Stimulated activated memory B cell treated with anti-CD40 and anti-IgM and Interleukin-4, amounts not matched to agents 10 μg/mL and 1 μg/mL and 100 μg/mL, for 72 hours (primary cell): ENCODE measurements at regions not wholly inside any gene's neighbourhood (a gene's known extent, or its start where the extent isn't known, plus 50 kb on each side); places are given as distances from the start of the nearest gene placed in this dataset.
"Not testable (repeated sequence)": the region's sequence is repeated elsewhere in the genome, so short reads cannot be mapped to it uniquely, and the experiment has no call there.

Source experiments
- ATAC-seq: fragments of 150-1000 bp; cut with Tn5 transposase; 2 replicates; pipeline ENCODE4 v1.10.0; 2021
- H3K27ac Mint-ChIP-seq: one replicate; pipeline ENCODE4 v1.8.0; 2022; ENCODE audit warnings: mild to moderate bottlenecking, mixed read lengths
- H3K27me3 Mint-ChIP-seq: one replicate; pipeline ENCODE4 v1.8.0; 2022; ENCODE audit warnings: mixed read lengths
- H3K36me3 Mint-ChIP-seq: one replicate; pipeline ENCODE4 v1.8.0; 2022; ENCODE audit warnings: mixed read lengths
- H3K4me1 Mint-ChIP-seq: one replicate; pipeline ENCODE4 v1.8.0; 2022; ENCODE audit warnings: mixed read lengths
- H3K4me3 Mint-ChIP-seq: one replicate; pipeline ENCODE4 v1.8.0; 2022; ENCODE audit warnings: mild to moderate bottlenecking, moderate library complexity, mixed read lengths
- H3K9me3 Mint-ChIP-seq: one replicate; pipeline ENCODE4 v1.8.0; 2022; ENCODE audit warnings: mixed read lengths

DNA sequence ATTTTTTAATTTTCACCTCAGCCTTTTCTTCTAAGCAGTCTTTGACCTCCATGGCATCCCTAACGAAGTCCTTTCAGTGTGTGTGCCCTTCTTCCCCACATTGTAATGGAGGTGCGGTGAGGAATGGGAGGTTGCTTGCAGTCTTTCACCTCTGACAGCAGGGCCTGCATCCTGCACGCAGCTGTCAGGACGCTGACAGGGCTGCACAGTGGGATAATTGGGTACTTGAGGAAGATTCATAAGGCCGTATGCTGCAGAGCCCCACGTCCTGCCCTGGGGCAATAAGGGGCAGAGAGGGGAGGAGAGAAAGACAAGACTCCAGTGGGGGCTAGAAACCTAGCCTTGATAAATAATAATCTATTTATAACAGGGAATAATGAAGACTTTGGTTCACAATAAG lies 184.7 kb downstream of the SAMD5 start:
- no peak for ATAC-seq
- H3K36me3 Mint-ChIP-seq, result no peaks in the 10 kb centered on the region
- no peaks in the 10 kb centered on the region for H3K9me3 Mint-ChIP-seq
- no peak overlapping the region for H3K4me3 Mint-ChIP-seq
- H3K27me3 Mint-ChIP-seq, result no peaks in the 10 kb centered on the region
- H3K4me1 Mint-ChIP-seq, result no peaks in the 10 kb centered on the region
- no peak overlapping the region for H3K27ac Mint-ChIP-seq

- H3K9me3 Mint-ChIP-seq, H3K4me1 Mint-ChIP-seq, H3K36me3 Mint-ChIP-seq, H3K27me3 Mint-ChIP-seq, ATAC-seq, H3K27ac Mint-ChIP-seq, H3K4me3 Mint-ChIP-seq: not testable (repeated sequence)
These were observed 186.1 kb downstream of the SAMD5 start for GRCh38 chr6:147694556-147694955.

DNA sequence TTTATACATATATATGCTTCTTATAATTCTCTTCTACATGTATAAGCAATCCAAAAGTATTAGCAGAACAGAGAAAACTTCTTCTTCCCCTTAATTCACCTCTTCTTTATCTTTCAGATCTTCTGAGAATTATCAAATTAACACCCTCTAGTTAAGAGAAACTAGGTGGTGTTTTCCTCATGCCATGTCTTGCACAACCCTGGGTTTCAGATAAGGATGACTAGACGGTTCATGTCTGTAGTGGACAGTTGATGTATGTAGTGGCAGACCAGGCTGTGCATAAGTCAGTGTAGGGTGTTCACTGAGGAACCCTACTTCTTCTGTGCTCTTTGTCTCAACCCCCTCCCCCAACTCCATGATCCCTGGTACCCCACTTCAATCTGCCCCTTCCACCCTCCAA lies 187.3 kb downstream of the SAMD5 start:
- Mint-ChIP-seq H3K27ac (no peak overlapping the region), H3K4me1 (no peaks in the 10 kb centered on the region), H3K27me3 (no peaks in the 10 kb centered on the region), H3K36me3 (no peaks in the 10 kb centered on the region), H3K9me3 (no peaks in the 10 kb centered on the region), H3K4me3 (no peak overlapping the region)
- ATAC-seq, result no peak

DNA sequence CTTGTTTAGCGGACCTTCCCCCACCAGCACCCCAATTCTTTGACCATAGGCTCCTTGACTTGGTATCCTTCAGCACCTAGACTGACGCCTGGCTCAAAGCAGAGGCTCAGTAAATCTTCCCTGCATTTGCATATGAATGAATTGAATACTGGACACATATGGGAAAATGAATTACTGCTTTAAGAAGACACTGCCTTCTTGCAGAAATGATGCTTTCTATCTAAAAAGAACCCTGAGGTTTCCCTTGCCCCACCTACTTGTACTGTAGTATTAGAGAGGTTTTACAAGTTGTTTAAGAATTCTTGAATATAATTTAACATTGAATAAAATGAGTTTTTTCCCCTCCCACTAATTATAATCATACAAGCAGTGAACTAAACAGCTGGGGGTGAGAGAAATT lies 190.7 kb downstream of the SAMD5 start:
- Mint-ChIP-seq H3K27ac (no peak overlapping the region), H3K4me1 (no peaks in the 10 kb centered on the region), H3K9me3 (no peaks in the 10 kb centered on the region), H3K27me3 (no peaks in the 10 kb centered on the region), H3K36me3 (no peaks in the 10 kb centered on the region), H3K4me3 (no peak overlapping the region)
- ATAC-seq, result no peak

DNA sequence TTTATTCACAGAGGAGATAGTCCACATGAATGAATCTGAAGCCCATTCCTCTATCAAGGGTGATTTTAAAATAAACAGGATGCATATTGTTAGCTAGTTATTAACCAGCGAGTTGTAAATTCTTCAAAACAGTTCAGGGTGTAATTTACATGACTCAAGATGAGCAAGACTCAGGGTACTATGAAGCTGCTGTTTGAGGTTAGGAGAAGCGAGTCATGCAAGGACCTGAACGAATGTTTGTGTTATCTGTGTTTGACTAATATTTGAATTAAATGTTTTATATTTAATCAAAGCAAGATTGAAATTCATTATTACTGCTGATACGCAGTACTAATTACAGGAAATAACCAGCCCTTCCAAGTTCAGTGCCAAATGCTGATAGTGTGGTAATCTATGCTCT lies 191.1 kb downstream of the SAMD5 start:
- no peak overlapping the region for H3K27ac Mint-ChIP-seq
- H3K27me3 Mint-ChIP-seq, result no peaks in the 10 kb centered on the region
- H3K9me3 Mint-ChIP-seq, result no peaks in the 10 kb centered on the region
- no peaks in the 10 kb centered on the region for H3K36me3 Mint-ChIP-seq
- ATAC-seq, result no peak
- no peak overlapping the region for H3K4me3 Mint-ChIP-seq
- H3K4me1 Mint-ChIP-seq, result no peaks in the 10 kb centered on the region

DNA sequence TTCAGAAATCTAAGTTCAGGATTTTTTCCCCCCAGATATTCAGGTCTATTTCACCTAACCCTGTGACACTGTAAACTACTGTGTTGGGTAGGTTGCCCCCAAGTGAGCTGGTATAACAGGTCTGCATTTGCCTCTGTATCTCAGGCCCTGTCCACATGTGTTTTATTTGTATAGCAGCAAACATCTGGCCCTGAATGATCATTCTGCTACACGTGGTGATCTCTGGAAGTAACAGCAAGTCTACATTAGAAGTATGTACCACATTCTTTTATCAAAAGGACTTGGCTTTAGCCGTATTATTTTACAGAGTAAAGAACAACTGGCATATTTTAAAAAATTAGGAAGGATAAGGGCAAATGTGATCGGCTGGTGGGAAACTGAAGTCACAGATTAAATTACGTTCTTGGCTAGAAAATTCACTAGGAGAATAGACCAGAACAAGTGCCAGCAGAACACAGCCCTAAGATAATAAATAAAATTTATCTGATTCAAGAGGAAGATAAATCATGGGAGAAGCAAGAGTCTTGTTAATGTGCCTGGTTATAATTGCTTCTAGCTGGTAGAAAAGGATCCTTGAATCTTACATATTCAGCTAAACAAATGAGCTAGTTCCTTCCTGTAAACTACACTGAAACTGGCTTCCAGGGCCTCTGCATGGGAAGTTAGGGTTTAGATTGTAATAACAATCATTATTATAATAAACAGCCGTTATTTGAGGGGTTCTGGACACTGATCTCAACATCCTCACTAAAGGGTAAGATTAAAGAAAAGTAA lies 192.1 kb downstream of the SAMD5 start:
- H3K4me1 Mint-ChIP-seq, result no peaks in the 10 kb centered on the region
- H3K36me3 Mint-ChIP-seq, result no peaks in the 10 kb centered on the region
- no peak overlapping the region for H3K27ac Mint-ChIP-seq
- no peak overlapping the region for H3K4me3 Mint-ChIP-seq
- no peaks in the 10 kb centered on the region for H3K9me3 Mint-ChIP-seq
- H3K27me3 Mint-ChIP-seq, result no peaks in the 10 kb centered on the region
- ATAC-seq, result no peak

DNA sequence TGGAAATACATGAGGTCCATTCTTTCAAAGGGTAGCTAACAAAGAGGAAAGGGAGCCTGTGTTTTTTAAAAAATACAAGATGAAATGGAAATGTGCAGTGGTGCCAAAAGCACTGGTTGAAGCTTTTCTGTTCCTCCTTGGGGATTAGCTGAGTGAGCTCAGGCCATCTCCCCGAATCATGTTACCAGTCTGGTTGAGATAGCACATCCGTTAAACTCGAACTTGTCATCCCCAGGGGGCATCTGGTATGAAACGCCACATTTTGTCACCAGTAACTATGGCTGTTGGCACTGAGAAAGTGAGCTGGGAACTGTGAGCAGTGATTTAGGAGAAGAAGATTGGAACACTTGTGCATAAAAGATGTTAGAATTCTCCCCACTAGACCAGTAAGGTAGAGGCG lies 196.2 kb downstream of the SAMD5 start:
- H3K4me3 Mint-ChIP-seq, result no peak overlapping the region
- no peak for ATAC-seq
- no peaks in the 10 kb centered on the region for H3K9me3 Mint-ChIP-seq
- H3K36me3 Mint-ChIP-seq, result no peaks in the 10 kb centered on the region
- no peaks in the 10 kb centered on the region for H3K27me3 Mint-ChIP-seq
- H3K27ac Mint-ChIP-seq, result no peak overlapping the region
- H3K4me1 Mint-ChIP-seq, result no peaks in the 10 kb centered on the region

GRCh38 chr6:147707524-147707923 lies 199.0 kb downstream of the SAMD5 start:
- no peak overlapping the region for H3K4me3 Mint-ChIP-seq
- ATAC-seq, result no peak
- H3K27ac Mint-ChIP-seq, result no peak overlapping the region
- H3K27me3 Mint-ChIP-seq, result peaks cover 10% of the 10 kb centered on the region
- no peaks in the 10 kb centered on the region for H3K4me1 Mint-ChIP-seq
- no peaks in the 10 kb centered on the region for H3K36me3 Mint-ChIP-seq
- no peaks in the 10 kb centered on the region for H3K9me3 Mint-ChIP-seq

DNA sequence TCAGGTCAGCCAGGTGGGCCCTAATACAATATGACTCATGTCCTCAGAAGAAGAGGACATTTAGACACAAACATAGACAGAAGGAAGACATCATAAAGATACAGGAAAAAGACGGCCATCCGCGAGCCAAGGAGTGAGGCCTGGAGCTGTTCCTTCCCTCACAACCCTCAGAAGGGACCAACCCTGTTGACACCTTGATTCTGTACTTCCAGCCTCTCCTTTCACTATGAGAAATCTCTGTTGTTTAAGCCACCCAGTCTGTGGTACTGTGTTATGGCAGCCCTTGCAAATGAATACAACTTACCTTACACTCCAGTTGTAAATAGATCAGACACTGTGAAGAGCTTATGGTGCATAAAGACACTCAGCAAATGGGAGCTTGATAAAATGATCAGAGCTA lies 199.7 kb downstream of the SAMD5 start:
- Mint-ChIP-seq H3K27ac (no peak overlapping the region), H3K9me3 (no peaks in the 10 kb centered on the region), H3K27me3 (peaks cover 10% of the 10 kb centered on the region), H3K36me3 (no peaks in the 10 kb centered on the region), H3K4me3 (no peak overlapping the region), H3K4me1 (no peaks in the 10 kb centered on the region)
- ATAC-seq, result no peak

GRCh38 chr6:147709396-147710272 lies 201.1 kb downstream of the SAMD5 start:
- Mint-ChIP-seq H3K9me3 (no peaks in the 10 kb centered on the region), H3K27ac (no peak overlapping the region), H3K4me1 (no peaks in the 10 kb centered on the region), H3K36me3 (no peaks in the 10 kb centered on the region), H3K27me3 (peaks cover 10% of the 10 kb centered on the region), H3K4me3 (no peak overlapping the region)
- no peak for ATAC-seq

DNA sequence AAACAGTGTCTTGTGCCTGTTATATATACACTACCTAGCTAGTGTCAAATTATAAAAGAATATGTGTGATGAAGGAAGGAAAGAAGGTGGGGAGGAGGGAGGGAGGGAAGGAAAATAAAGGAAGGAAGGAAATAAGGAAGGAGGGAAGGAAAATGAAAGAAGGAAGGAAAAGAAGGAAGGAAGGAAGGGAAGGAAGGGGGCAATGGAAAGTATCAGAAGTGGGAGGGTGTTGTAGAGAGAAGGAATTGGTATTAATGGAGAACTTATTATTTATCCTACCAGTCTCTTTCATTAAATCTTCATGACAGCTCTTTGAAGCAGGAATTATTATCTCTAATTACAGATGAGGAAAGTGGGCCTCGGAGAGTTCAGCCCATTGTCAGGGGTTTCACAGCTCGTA lies 202.4 kb downstream of the SAMD5 start:
- H3K9me3 Mint-ChIP-seq, result no peaks in the 10 kb centered on the region
- H3K4me1 Mint-ChIP-seq, result no peaks in the 10 kb centered on the region
- H3K27me3 Mint-ChIP-seq, result peaks cover 10% of the 10 kb centered on the region
- H3K36me3 Mint-ChIP-seq, result no peaks in the 10 kb centered on the region
- no peak overlapping the region for H3K4me3 Mint-ChIP-seq
- no peak overlapping the region for H3K27ac Mint-ChIP-seq
- ATAC-seq, result no peak

DNA sequence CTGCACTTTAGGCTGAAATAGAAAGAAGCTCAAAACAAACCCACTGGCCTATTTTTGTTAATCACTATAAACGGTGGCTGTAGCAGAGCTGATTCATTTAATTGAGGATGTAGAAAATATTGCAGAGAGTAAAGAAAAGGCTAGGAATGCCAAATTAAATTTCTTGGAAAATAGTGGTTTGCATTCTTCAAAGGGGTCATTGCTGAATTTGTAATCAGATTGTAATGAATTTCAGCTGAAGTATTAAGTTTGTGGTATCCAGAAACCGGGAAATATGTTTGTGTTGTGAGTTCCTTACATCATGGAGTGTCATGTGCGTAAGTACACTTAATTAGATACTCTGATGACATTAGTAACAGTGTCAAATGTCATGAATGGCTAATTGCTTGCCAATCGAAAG lies 203.0 kb downstream of the SAMD5 start:
- Mint-ChIP-seq H3K27me3 (peaks cover 10% of the 10 kb centered on the region), H3K36me3 (no peaks in the 10 kb centered on the region), H3K4me1 (no peaks in the 10 kb centered on the region), H3K27ac (no peak overlapping the region), H3K9me3 (no peaks in the 10 kb centered on the region), H3K4me3 (no peak overlapping the region)
- no peak for ATAC-seq

DNA sequence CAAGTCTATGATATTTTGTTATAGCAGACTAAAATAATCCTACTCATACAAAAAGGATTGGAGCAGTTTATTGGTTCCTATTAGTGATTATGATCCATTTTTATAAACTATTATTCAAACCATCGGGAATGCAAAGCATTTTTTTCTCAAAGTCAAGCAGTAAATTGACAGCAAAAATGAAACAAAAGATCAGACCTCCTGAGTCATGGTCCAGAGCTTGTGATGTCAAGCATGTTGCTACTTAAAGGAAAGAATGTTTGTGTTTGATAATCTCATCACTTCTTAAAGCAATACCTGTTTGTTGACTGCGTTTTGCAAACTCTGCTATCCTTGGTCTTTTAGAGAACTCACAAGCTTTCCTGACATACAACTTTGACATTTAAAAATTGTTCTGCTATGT lies 204.4 kb downstream of the SAMD5 start:
- Mint-ChIP-seq H3K27ac (no peak overlapping the region), H3K9me3 (no peaks in the 10 kb centered on the region), H3K36me3 (no peaks in the 10 kb centered on the region), H3K4me1 (no peaks in the 10 kb centered on the region), H3K27me3 (peaks cover 10% of the 10 kb centered on the region), H3K4me3 (no peak overlapping the region)
- ATAC-seq, result no peak

- Mint-ChIP-seq H3K9me3 (no peaks in the 10 kb centered on the region), H3K4me3 (no peak overlapping the region), H3K27ac (no peak overlapping the region), H3K27me3 (peaks cover 10% of the 10 kb centered on the region), H3K36me3 (no peaks in the 10 kb centered on the region), H3K4me1 (no peaks in the 10 kb centered on the region)
- ATAC-seq, result peak; percentile 32
These were observed 206.5 kb downstream of the SAMD5 start for GRCh38 chr6:147715035-147715434.

DNA sequence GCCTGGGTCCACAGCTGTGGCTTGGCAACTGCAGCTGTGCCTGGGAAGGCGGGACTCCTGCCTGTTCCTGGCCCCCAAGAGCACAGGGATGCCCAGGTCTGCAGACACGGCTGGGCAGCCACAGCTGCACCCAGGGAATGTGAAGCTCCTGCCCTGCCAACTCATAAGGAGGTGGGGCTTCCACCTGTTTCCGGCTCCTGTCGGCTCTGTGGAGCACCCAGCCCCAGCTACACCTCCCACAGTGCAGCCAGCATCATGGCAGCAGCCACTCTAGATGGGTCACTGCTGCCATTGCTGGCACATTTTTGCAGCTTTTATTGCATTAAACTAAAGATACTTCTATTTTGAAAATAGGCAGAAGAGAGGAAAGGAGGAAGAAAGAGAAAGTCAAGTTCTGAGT lies 207.9 kb downstream of the SAMD5 start:
- no peak for ATAC-seq
- Mint-ChIP-seq H3K27me3 (no peaks in the 10 kb centered on the region), H3K9me3 (no peaks in the 10 kb centered on the region), H3K4me3 (no peak overlapping the region), H3K36me3 (no peaks in the 10 kb centered on the region), H3K4me1 (no peaks in the 10 kb centered on the region), H3K27ac (no peak overlapping the region)

- Mint-ChIP-seq H3K27ac (no peak overlapping the region), H3K4me3 (no peak overlapping the region), H3K27me3 (no peaks in the 10 kb centered on the region), H3K36me3 (no peaks in the 10 kb centered on the region), H3K4me1 (no peaks in the 10 kb centered on the region), H3K9me3 (peaks cover 7% of the 10 kb centered on the region)
- ATAC-seq, result no peak
These were observed 209.5 kb downstream of the SAMD5 start for GRCh38 chr6:147717991-147718390.
